IMR-90 (cell line): ENCODE measurements at regions not wholly inside any gene's neighbourhood (a gene's known extent, or its start where the extent isn't known, plus 50 kb on each side); places are given as distances from the start of the nearest gene placed in this dataset.

Experiments
- BHLHE40 ChIP-seq: fragments of 150-350 bp; IDR thresholded peaks from 2 replicates; pipeline ENCODE4 v1.6.1; 2016; ENCODE audit warnings: mild to moderate bottlenecking, low read depth, low read length
- CEBPB ChIP-seq: IDR thresholded peaks from 2 replicates; pipeline ENCODE4 v1.6.1; 2012; ENCODE audit warnings: low read depth, low read length, improper control_type of control experiment
- CHD1 ChIP-seq: IDR thresholded peaks from 2 replicates; pipeline ENCODE4 v1.6.1; 2012; ENCODE audit warnings: low read depth, low read length, improper control_type of control experiment
- MAFK ChIP-seq: IDR thresholded peaks from 2 replicates; pipeline ENCODE4 v1.6.1; 2012; ENCODE audit warnings: low read depth, low read length, improper control_type of control experiment
- MAZ ChIP-seq: IDR thresholded peaks from 2 replicates; pipeline ENCODE4 v1.6.1; 2012; ENCODE audit warnings: low read depth, mild to moderate bottlenecking, low read length, improper control_type of control experiment, moderate library complexity, borderline replicate concordance
- MXI1 ChIP-seq: IDR thresholded peaks from 2 replicates; pipeline ENCODE4 v1.6.1; 2012; ENCODE audit warnings: low read depth, mild to moderate bottlenecking, low read length, moderate library complexity, borderline replicate concordance
- NFE2L2 ChIP-seq: fragments of 150-350 bp; IDR thresholded peaks from 2 replicates; pipeline ENCODE4 v1.6.1; 2016; ENCODE audit warnings: low read depth, mild to moderate bottlenecking, low read length
- POLR2A ChIP-seq: IDR thresholded peaks from 2 replicates; pipeline ENCODE4 v1.6.1; 2012; ENCODE audit warnings: mild to moderate bottlenecking, low read depth, low read length
- RAD21 ChIP-seq: IDR thresholded peaks from 2 replicates; pipeline ENCODE4 v1.6.1; 2012; ENCODE audit warnings: low read length, improper control_type of control experiment
- RCOR1 ChIP-seq: IDR thresholded peaks from 2 replicates; pipeline ENCODE4 v1.6.1; 2012; ENCODE audit warnings: mild to moderate bottlenecking, low read length, improper control_type of control experiment; ENCODE audit not compliant: insufficient replicate concordance
- SMC3 ChIP-seq: fragments of 150-350 bp; IDR thresholded peaks from 2 replicates; pipeline ENCODE4 v1.6.1; 2016; ENCODE audit warnings: low read depth, mild to moderate bottlenecking, antibody characterized with exemption, low read length, moderate library complexity
- TF ChIP-seq, protein P1 (sequence below): fragments of 150-350 bp; IDR thresholded peaks from 2 replicates; pipeline ENCODE4 v1.6.1; 2016; ENCODE audit warnings: low read depth, mild to moderate bottlenecking, low read length, moderate library complexity, borderline replicate concordance
- TF ChIP-seq, protein P2 (sequence below): conservative IDR thresholded peaks from 2 replicates; pipeline ENCODE4 v1.5.1; 2012; ENCODE audit warnings: mild to moderate bottlenecking, low read depth, low read length, improper control_type of control experiment

DNA sequence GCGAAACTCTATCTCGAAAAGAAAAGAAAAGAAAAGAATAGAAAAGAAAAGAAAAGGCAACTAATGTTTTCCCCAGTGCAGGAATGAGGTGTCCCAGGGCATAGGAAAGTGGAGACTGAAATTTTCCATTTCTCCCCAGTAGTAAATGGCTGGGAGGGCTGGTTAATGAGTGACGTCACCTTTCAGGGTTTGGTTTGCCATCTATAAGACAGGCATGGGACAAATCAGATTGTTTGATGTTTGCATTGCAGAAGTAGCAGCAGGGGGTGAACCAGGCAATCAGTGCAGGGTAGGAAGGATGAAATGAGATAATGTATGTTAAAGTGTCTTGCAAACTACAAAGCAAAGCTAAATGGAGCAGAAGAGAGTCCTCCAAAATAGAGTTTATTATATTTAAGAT is 533.4 kb downstream of the PKHD1 start:
- TF ChIP-seq, protein P1, sequence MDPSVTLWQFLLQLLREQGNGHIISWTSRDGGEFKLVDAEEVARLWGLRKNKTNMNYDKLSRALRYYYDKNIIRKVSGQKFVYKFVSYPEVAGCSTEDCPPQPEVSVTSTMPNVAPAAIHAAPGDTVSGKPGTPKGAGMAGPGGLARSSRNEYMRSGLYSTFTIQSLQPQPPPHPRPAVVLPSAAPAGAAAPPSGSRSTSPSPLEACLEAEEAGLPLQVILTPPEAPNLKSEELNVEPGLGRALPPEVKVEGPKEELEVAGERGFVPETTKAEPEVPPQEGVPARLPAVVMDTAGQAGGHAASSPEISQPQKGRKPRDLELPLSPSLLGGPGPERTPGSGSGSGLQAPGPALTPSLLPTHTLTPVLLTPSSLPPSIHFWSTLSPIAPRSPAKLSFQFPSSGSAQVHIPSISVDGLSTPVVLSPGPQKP, result no peak
- TF ChIP-seq, protein P2, sequence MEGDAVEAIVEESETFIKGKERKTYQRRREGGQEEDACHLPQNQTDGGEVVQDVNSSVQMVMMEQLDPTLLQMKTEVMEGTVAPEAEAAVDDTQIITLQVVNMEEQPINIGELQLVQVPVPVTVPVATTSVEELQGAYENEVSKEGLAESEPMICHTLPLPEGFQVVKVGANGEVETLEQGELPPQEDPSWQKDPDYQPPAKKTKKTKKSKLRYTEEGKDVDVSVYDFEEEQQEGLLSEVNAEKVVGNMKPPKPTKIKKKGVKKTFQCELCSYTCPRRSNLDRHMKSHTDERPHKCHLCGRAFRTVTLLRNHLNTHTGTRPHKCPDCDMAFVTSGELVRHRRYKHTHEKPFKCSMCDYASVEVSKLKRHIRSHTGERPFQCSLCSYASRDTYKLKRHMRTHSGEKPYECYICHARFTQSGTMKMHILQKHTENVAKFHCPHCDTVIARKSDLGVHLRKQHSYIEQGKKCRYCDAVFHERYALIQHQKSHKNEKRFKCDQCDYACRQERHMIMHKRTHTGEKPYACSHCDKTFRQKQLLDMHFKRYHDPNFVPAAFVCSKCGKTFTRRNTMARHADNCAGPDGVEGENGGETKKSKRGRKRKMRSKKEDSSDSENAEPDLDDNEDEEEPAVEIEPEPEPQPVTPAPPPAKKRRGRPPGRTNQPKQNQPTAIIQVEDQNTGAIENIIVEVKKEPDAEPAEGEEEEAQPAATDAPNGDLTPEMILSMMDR, result no peak
- TF ChIP-seq POLR2A, result no peak
- TF ChIP-seq RCOR1, result no peak
- TF ChIP-seq RAD21, result no peak
- no peak for TF ChIP-seq SMC3
- TF ChIP-seq MXI1, result no peak
- no peak for TF ChIP-seq CEBPB
- no peak for TF ChIP-seq CHD1
- TF ChIP-seq BHLHE40, result no peak
- no peak for TF ChIP-seq MAFK
- TF ChIP-seq NFE2L2, result no peak
- TF ChIP-seq MAZ, result no peak
